ENCODE measurements at regions not wholly inside any gene's neighbourhood (a gene's known extent, or its start where the extent isn't known, plus 50 kb on each side); places are given as distances from the start of the nearest gene placed in this dataset.
"Not testable (repeated sequence)": the region's sequence is repeated elsewhere in the genome, so short reads cannot be mapped to it uniquely, and the experiment has no call there.

DNA sequence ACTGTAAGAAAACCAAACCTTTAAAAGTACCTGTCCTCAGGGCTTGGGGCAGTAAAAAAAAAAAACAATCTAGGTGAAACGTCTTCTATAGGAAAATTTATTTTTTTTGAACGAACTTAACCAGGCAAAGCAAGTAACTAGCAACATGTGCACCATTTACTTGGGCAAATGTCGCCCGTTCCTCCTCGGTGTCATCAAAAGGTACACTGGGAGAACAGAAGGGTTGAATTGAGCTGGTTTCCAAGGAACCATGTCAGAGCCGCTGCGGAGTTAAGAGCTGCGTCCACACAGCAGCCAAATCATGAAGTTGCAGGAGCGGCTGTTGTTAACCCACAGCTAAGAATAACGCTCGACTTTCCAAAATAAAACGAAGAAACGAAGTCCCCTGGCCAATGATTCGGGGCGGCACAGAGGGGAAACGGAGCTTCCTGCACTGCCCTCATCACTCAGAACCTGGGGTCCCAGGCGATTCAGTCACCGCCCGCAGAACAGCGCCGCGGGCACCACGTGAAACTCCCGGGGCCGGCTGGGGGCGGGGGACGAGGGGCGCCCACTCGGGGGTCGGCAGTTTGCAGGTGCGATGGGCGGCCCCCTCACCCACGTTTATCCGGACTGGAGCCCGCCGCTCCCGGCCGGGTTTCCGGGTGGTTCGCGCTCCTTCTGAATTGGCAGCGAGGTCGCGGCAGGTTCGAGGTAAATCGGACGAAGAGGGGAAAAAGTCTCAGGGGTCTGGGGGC is 53.6 kb upstream of the PLGLB1 start:
- H3K9me3 ChIP-seq (ENCODE audit: control insufficient read depth, insufficient read depth, low read length); H3K36me3 ChIP-seq (ENCODE audit: control insufficient read depth, insufficient read depth, low read length); H3K4me1 ChIP-seq (ENCODE audit: control insufficient read depth, insufficient read depth, low read length); H3K27me3 ChIP-seq (ENCODE audit: control insufficient read depth, insufficient read depth, low read length); H3K9ac ChIP-seq (ENCODE audit: low read depth, low read length): not testable (repeated sequence)
- H3K4me3 ChIP-seq (ENCODE audit: low read depth, low read length), result peak overlapping the region; percentile 46

DNA sequence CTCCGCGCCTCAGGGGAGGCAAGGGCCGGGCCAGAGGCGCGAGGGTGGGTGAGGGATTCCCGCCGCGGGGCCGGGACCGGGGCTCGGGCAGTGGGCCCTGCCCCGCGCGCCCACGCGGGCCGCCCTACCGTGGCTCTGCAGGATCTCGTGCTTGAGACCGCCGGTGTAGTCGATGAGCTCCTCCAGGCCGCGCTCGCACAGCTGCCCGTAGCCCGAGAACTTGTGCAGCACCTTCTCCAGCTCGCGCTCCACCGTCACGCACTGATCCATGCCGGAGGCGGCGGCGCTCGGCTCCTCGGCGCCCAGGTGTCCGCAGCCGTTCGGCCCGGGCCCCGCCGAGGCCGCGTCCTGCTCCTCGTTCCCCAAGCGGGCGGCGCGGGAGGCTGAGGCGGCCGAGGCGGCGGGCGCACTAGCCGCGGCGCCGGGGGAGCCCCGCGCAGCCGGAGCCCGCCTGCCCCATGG is 54.2 kb upstream of the PLGLB1 start:
- H3K4me3 ChIP-seq (ENCODE audit: low read depth, low read length), result peak overlapping the region; percentile 46
- H3K27me3 ChIP-seq (ENCODE audit: control insufficient read depth, insufficient read depth, low read length); H3K36me3 ChIP-seq (ENCODE audit: control insufficient read depth, insufficient read depth, low read length); H3K4me1 ChIP-seq (ENCODE audit: control insufficient read depth, insufficient read depth, low read length); H3K9me3 ChIP-seq (ENCODE audit: control insufficient read depth, insufficient read depth, low read length); H3K9ac ChIP-seq (ENCODE audit: low read depth, low read length): not testable (repeated sequence)

DNA sequence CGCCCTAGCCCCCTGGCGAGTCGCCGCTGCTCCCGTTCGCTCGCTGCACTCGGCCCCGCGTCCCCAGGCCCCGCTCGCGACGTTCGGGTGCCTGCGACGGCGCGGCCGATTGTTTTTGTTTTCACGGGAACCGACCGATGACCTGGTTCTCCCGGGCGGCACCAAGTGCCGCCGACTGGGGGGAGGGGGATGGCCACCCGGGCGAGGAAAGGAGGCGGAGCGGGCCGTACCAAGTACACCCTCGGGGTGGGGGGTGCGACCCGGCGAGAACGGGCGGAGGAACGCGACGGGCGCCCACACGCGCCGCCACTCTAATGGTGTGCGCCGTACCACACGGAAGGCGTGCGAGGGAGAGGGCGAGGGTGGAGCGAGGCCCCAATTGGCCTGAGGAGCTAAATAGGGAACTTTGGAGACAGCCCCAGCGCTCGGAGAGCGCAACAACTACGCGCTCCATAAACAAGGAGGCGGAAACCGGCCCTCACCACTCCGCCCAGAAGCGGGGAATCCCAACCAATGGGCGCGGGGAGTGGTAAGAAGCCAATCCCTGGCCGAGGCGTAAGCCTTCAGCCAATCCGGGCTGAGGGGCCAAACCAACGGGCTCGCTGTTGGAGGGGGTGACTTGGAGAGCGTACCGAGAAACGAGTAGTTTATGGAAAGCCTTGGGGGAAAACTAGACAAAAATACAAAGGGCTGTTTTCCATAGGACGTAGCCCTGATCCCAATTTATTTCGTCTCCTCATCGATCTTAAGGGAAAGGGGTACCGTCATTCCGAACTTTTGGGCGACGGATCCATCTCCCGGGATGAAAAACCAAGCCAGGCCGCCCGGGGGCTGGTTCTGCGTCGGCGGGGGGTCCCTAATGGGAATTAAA is 54.8 kb upstream of the PLGLB1 start:
- not testable (repeated sequence) for H3K9me3 ChIP-seq (ENCODE audit: control insufficient read depth, insufficient read depth, low read length); H3K27me3 ChIP-seq (ENCODE audit: control insufficient read depth, insufficient read depth, low read length); H3K4me1 ChIP-seq (ENCODE audit: control insufficient read depth, insufficient read depth, low read length); H3K36me3 ChIP-seq (ENCODE audit: control insufficient read depth, insufficient read depth, low read length)
- peak overlapping the region; percentile 54 for H3K9ac ChIP-seq (ENCODE audit: low read depth, low read length)
- peak overlapping the region; percentile 66 for H3K4me3 ChIP-seq (ENCODE audit: low read depth, low read length)

DNA sequence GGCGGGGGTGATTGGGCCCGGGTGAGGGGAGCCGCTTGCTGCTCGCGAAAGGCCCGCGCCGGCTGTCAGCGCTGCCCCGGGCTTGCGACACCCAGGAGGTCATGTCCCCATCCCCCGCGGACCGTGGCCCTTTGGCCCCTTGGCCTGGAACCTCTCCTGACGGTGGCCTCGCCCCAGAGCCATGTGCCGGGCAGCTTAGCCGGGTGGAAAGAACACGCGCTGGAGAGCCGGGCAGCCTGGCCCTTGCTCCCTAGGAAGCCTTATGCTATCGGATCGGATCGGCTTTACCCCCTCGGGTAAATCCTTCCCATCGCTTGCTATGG is 55.4 kb upstream of the PLGLB1 start:
- peak overlapping the region; percentile 66 for H3K4me3 ChIP-seq (ENCODE audit: low read depth, low read length)
- H3K27me3 ChIP-seq (ENCODE audit: control insufficient read depth, insufficient read depth, low read length); H3K36me3 ChIP-seq (ENCODE audit: control insufficient read depth, insufficient read depth, low read length); H3K9ac ChIP-seq (ENCODE audit: low read depth, low read length); H3K9me3 ChIP-seq (ENCODE audit: control insufficient read depth, insufficient read depth, low read length); H3K4me1 ChIP-seq (ENCODE audit: control insufficient read depth, insufficient read depth, low read length): not testable (repeated sequence)

DNA sequence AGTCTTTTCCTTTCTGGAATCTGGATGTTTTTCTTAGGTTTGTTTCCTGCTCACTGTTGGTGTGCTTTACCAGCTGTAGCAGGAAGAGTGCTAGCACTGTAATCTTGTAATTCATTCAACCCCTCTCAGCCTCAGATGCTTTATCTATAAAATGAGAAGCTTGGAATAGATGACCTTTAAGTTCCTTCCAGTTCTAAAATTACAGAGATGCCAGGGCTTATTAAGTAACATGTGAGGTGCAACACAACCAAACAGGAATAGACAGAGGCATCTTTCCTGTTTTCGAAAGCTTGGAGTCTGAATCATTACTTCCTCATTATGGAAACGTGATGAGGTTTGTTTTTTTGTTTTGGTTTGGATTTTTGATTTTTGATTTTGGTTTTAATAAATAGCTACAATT is 60.1 kb upstream of the PLGLB1 start:
- not testable (repeated sequence) for H3K4me1 ChIP-seq (ENCODE audit: control insufficient read depth, insufficient read depth, low read length); H3K4me3 ChIP-seq (ENCODE audit: low read depth, low read length); H3K9ac ChIP-seq (ENCODE audit: low read depth, low read length); H3K9me3 ChIP-seq (ENCODE audit: control insufficient read depth, insufficient read depth, low read length); H3K27me3 ChIP-seq (ENCODE audit: control insufficient read depth, insufficient read depth, low read length); H3K36me3 ChIP-seq (ENCODE audit: control insufficient read depth, insufficient read depth, low read length)

DNA sequence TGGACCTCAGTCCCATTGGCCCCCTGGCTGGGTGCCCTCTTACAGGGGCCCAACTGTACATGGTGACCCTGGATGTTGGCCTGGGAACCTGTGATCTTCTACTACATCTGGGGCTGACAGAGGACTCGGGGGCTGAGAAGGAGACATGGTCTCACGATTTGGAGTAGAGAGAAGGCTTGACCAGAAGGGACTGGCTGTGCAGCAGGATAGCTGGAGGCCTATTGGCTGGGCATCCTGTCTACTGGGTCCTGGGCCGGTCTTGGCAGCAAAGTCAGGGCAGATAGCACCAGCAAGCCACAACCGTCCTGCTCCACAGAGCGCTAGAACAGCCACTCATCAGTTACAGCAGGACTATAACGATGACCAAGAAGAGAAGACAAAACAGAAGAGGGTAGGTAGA is 66.4 kb upstream of the PLGLB1 start:
- H3K27me3 ChIP-seq (ENCODE audit: control insufficient read depth, insufficient read depth, low read length); H3K9ac ChIP-seq (ENCODE audit: low read depth, low read length); H3K9me3 ChIP-seq (ENCODE audit: control insufficient read depth, insufficient read depth, low read length); H3K36me3 ChIP-seq (ENCODE audit: control insufficient read depth, insufficient read depth, low read length); H3K4me3 ChIP-seq (ENCODE audit: low read depth, low read length); H3K4me1 ChIP-seq (ENCODE audit: control insufficient read depth, insufficient read depth, low read length): not testable (repeated sequence)

DNA sequence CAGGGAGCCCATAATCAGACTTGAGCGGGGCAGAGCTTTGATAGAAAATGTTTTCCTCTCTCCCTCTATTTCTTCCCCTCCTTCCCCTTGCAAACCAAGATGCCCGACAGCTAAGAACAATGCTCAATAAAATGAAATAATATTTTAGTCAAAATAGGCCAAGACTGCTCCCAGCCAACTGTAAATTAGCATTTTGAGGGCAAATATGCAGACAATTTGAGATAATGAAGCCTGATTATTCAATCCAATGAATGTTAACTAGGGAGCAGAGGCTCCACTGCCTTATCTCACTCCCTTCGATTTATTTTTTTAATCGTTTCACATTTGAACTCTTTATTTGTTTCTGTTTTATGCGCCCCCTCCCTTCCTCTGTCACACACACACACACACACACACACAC is 67.8 kb upstream of the PLGLB1 start:
- not testable (repeated sequence) for H3K36me3 ChIP-seq (ENCODE audit: control insufficient read depth, insufficient read depth, low read length)

DNA sequence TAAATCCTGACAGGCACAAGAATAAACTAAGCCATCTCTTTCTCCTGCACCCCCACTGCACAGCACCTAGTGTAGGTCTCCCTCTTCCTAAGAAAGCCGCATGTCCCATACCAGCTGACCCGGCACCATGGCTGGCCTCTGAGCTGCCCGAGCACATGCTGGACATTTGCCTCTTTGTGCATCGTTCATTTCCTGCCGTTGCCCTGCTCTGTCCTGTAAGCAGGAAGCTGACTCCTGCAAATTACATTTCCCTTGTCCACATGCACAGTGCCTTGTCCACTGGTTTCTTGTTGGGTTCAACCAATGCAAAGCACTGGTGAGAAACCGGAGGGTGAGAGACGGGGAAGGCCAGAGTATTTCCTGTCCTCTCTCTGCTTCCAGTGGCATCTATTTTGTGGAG is 71.6 kb upstream of the PLGLB1 start:
- H3K9ac ChIP-seq (ENCODE audit: low read depth, low read length); H3K9me3 ChIP-seq (ENCODE audit: control insufficient read depth, insufficient read depth, low read length); H3K27me3 ChIP-seq (ENCODE audit: control insufficient read depth, insufficient read depth, low read length); H3K4me3 ChIP-seq (ENCODE audit: low read depth, low read length); H3K36me3 ChIP-seq (ENCODE audit: control insufficient read depth, insufficient read depth, low read length); H3K4me1 ChIP-seq (ENCODE audit: control insufficient read depth, insufficient read depth, low read length): not testable (repeated sequence)

More for the DNA sequence above, 67.8 kb upstream of the PLGLB1 start:
- H3K27me3 ChIP-seq (ENCODE audit: control insufficient read depth, insufficient read depth, low read length); H3K9me3 ChIP-seq (ENCODE audit: control insufficient read depth, insufficient read depth, low read length); H3K9ac ChIP-seq (ENCODE audit: low read depth, low read length); H3K4me1 ChIP-seq (ENCODE audit: control insufficient read depth, insufficient read depth, low read length); H3K4me3 ChIP-seq (ENCODE audit: low read depth, low read length): not testable (repeated sequence)

DNA sequence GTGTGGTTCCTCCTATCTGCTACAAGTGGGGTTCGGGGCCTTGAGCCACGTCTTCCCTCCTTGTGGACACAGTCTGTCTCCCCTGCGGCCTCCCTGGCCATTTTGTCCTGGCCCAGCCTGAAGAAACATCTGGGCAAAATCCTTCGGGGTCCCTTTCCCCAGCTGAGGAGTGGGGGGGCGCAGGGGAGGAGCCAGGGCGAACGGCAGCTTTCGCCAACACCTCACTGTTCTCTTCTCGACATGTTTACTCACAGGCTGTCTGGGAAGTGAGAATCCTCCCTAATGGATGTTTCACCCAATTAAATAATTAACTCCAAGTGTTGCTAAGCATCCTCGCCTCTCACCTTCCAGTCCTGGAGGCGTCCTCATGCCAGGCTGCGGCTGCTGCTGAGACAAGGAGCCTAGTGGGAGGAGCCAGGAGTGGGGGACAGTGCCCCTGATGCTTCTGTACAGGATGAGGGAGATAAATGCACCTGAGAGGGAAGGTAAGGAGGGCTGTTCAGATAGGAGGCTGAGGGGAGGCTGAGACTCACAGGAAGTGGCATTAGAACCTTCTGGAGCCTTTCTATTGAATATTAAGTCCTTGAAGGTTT is 72.4 kb upstream of the PLGLB1 start:
- H3K9ac ChIP-seq (ENCODE audit: low read depth, low read length); H3K36me3 ChIP-seq (ENCODE audit: control insufficient read depth, insufficient read depth, low read length): not testable (repeated sequence)

DNA sequence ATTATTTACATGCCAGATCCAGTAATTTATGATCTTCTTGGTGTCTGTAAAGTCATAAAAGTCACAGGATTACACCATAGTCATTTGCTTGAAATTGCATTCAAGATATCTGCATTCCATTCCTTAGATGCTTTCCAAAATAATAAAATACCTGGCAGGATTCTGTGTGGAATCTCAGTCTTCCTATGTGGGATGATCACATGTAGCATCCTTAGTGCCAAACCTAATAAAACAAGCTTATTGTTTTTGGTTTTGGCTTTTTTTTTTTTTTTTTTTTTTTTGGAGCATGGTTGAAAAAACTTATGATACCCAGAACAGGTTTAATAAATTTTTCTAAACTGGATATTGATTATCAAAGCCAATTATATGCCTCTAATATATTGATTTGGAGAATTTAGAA is 74.2 kb upstream of the PLGLB1 start:
- H3K9me3 ChIP-seq (ENCODE audit: control insufficient read depth, insufficient read depth, low read length); H3K4me1 ChIP-seq (ENCODE audit: control insufficient read depth, insufficient read depth, low read length); H3K36me3 ChIP-seq (ENCODE audit: control insufficient read depth, insufficient read depth, low read length); H3K9ac ChIP-seq (ENCODE audit: low read depth, low read length); H3K4me3 ChIP-seq (ENCODE audit: low read depth, low read length); H3K27me3 ChIP-seq (ENCODE audit: control insufficient read depth, insufficient read depth, low read length): not testable (repeated sequence)

More for the DNA sequence above, 72.4 kb upstream of the PLGLB1 start:
- not testable (repeated sequence) for H3K9me3 ChIP-seq (ENCODE audit: control insufficient read depth, insufficient read depth, low read length); H3K27me3 ChIP-seq (ENCODE audit: control insufficient read depth, insufficient read depth, low read length); H3K4me1 ChIP-seq (ENCODE audit: control insufficient read depth, insufficient read depth, low read length); H3K4me3 ChIP-seq (ENCODE audit: low read depth, low read length)

DNA sequence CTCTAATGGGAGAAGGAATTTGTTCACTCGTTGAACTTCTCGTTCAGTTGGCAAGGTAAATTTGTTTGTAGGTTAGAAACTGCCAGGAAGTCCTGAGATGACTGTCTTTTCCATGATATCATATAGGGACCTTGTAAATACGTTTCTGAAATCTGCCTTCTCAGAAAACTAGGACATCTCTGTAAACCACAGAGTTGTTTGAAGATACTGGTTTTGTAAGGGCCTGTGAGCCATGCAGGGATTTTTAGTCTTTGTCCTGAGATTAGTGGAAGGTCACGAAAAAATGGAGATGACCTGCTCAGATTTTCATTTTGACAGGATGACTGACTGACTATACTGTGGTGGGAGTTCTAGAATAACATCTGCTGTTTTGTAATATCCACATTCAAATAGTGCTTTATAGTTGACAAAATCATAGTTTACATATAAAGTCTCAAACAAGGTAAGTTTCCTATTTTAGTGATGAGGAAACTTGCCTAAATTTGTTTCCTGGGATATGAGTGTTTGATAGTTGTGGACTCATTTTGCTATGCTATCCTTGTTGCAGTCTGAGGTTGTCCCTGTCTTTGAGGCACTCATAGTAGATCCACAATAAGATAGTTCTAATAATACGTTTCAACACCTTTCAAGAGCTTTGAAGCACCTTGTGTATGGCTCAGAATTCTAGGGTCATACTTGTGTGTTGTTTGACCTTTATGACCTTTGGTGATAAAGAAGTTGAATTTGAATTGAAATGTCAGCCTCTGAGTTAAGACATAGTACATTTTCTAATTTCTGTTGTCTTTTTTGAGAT is 107.3 kb upstream of the PLGLB1 start:
- H3K9ac ChIP-seq (ENCODE audit: low read depth, low read length); H3K4me3 ChIP-seq (ENCODE audit: low read depth, low read length); H3K9me3 ChIP-seq (ENCODE audit: control insufficient read depth, insufficient read depth, low read length); H3K27me3 ChIP-seq (ENCODE audit: control insufficient read depth, insufficient read depth, low read length); H3K36me3 ChIP-seq (ENCODE audit: control insufficient read depth, insufficient read depth, low read length); H3K4me1 ChIP-seq (ENCODE audit: control insufficient read depth, insufficient read depth, low read length): not testable (repeated sequence)

Measured in iPS-15b (cell line).